Neural cell (in vitro differentiated cells): ENCODE measurements at regions not wholly inside any gene's neighbourhood (a gene's known extent, or its start where the extent isn't known, plus 50 kb on each side); places are given as distances from the start of the nearest gene placed in this dataset.

Experiments
- H2AFZ ChIP-seq: fragments of 200-600, 300-800 bp; sonication (generic), shearing (Covaris generic); 2 replicates; pipeline ENCODE4 v1.6.0; 2014; ENCODE audit warnings: low read depth, mild to moderate bottlenecking, antibody characterized with exemption, low read length, moderate library complexity
- H3F3A ChIP-seq: fragments of 200-600 bp; shearing (Covaris generic); 2 replicates; pipeline ENCODE4 v1.6.1; 2016; ENCODE audit warnings: mild to moderate bottlenecking, moderate library complexity, mixed read lengths, antibody characterized with exemption, low read length; ENCODE audit not compliant: insufficient read depth, poor library complexity, severe bottlenecking
- H3K27ac ChIP-seq: fragments of 200-600, 300-800 bp; sonication (generic), shearing (Covaris generic); 2 replicates; pipeline ENCODE4 v1.5.1; 2014; ENCODE audit warnings: mild to moderate bottlenecking, low read length, moderate library complexity
- H3K27me3 ChIP-seq: fragments of 300-800, 200-600 bp; sonication (generic), shearing (Covaris generic); 2 replicates; pipeline ENCODE4 v1.6.0; 2014; ENCODE audit warnings: mild to moderate bottlenecking, low read depth, low read length, moderate library complexity; ENCODE audit not compliant: insufficient read depth
- H3K36me3 ChIP-seq: fragments of 300-800, 200-600 bp; sonication (generic), shearing (Covaris generic); 2 replicates; pipeline ENCODE4 v1.5.1; 2014; ENCODE audit warnings: mild to moderate bottlenecking, antibody characterized with exemption, low read length, moderate library complexity; ENCODE audit not compliant: insufficient read depth
- H3K4me2 ChIP-seq: fragments of 300-800, 200-600 bp; sonication (generic), shearing (Covaris generic); 2 replicates; pipeline ENCODE4 v1.6.0; 2014; ENCODE audit warnings: mild to moderate bottlenecking, low read length
- H3K4me3 ChIP-seq: fragments of 300-800, 200-600 bp; sonication (generic), shearing (Covaris generic); 2 replicates; pipeline ENCODE4 v1.5.1; 2014; ENCODE audit warnings: mild to moderate bottlenecking, low read length, moderate library complexity
- H3K79me2 ChIP-seq: fragments of 200-600 bp; shearing (Covaris generic); replicated peaks from 2 replicates; pipeline ENCODE4 v1.6.0; 2014; ENCODE audit warnings: mild to moderate bottlenecking, low read length, moderate library complexity; ENCODE audit not compliant: insufficient read depth
- H3K9ac ChIP-seq: fragments of 300-800, 200-600 bp; sonication (generic), shearing (Covaris generic); 2 replicates; pipeline ENCODE4 v1.6.1; 2016; ENCODE audit warnings: mild to moderate bottlenecking, low read length, mixed read lengths
- H3K9me2 ChIP-seq: fragments of 200-600 bp; shearing (Covaris generic); 2 replicates; pipeline ENCODE4 v1.6.1; 2016; ENCODE audit warnings: mild to moderate bottlenecking, low read length, mixed read lengths; ENCODE audit not compliant: insufficient read depth
- H3K9me3 ChIP-seq: fragments of 200-600, 300-800 bp; sonication (generic), shearing (Covaris generic); 2 replicates; pipeline ENCODE4 v1.6.1; 2016; ENCODE audit warnings: mild to moderate bottlenecking, mixed run types, low read length, moderate library complexity, mixed read lengths
- H4K20me1 ChIP-seq: fragments of 200-600 bp; shearing (Covaris generic); 2 replicates; pipeline ENCODE4 v1.6.1; 2016; ENCODE audit warnings: mild to moderate bottlenecking, mixed run types; ENCODE audit not compliant: insufficient read depth
- EP300 ChIP-seq: fragments of 450-650 bp; conservative IDR thresholded peaks from 2 replicates; pipeline ENCODE4 v1.6.1; 2014; ENCODE audit warnings: antibody characterized with exemption, mild to moderate bottlenecking, moderate library complexity; ENCODE audit not compliant: poor library complexity, severe bottlenecking
- EZH2 ChIP-seq: fragments of 200-600, 300-800 bp; shearing (Covaris generic), sonication (generic); IDR thresholded peaks from 2 replicates; pipeline ENCODE4 v1.6.1; 2014; ENCODE audit warnings: antibody characterized with exemption, low read length, borderline replicate concordance, mild to moderate bottlenecking; ENCODE audit not compliant: insufficient read depth, poor library complexity, severe bottlenecking
- MXI1 ChIP-seq: fragments of 450-650 bp; conservative IDR thresholded peaks from 2 replicates; pipeline ENCODE4 v1.6.1; 2014; ENCODE audit warnings: antibody characterized with exemption, mild to moderate bottlenecking; ENCODE audit not compliant: poor library complexity, severe bottlenecking
- POLR2AphosphoS5 ChIP-seq: IDR thresholded peaks from 2 replicates; pipeline ENCODE4 v1.6.1; 2012
- RAD21 ChIP-seq: fragments of 450-650 bp; conservative IDR thresholded peaks from 2 replicates; pipeline ENCODE4 v1.6.1; 2014; ENCODE audit warnings: antibody characterized with exemption, mild to moderate bottlenecking, moderate library complexity
- SMC3 ChIP-seq: fragments of 450-650 bp; conservative IDR thresholded peaks from 2 replicates; pipeline ENCODE4 v1.6.1; 2014; ENCODE audit warnings: antibody characterized with exemption, mild to moderate bottlenecking, moderate library complexity; ENCODE audit not compliant: poor library complexity
- TAF1 ChIP-seq: IDR thresholded peaks from 2 replicates; pipeline ENCODE4 v1.6.1; 2012; ENCODE audit warnings: low read depth
- TF ChIP-seq, protein P1 (sequence below): IDR thresholded peaks from 2 replicates; pipeline ENCODE4 v1.6.1; 2012; ENCODE audit warnings: borderline replicate concordance
- TF ChIP-seq, protein P2 (sequence below): fragments of 450-650 bp; IDR thresholded peaks from 2 replicates; pipeline ENCODE4 v1.5.1; 2014; ENCODE audit warnings: antibody characterized with exemption, mild to moderate bottlenecking, moderate library complexity; ENCODE audit not compliant: poor library complexity, severe bottlenecking

DNA sequence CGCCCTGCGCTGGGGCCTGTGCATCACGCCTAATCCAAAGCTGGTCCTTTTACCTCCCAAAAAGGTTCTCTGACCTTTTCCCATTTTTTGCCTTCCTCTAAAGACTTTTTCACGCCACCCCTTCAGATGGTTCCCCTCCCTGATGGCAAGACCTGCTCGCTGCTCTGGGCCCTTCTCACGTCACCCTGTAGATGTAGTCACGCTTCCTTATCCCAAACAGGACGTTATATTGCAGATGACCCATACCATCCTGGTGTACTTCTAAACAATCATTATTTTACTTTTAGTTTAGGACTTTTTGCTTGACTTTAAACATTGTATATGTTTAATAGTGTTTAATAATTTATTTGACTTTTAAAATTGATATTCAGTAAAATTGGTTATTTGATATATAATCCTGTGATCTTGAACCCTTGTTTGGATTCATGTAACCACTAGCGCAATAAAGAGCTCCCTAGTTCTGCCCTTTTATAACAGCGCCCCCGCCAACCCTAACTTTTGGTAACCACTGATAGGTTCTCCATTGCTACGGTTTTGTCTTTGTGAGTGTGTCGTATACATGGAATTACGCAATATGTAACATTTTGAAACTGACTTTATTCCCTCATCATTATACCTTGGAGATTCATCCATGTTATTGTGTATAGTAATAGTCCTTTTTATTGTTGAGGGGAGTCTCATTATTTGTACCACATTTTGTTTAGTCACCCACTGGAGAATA is 159.0 kb upstream of the CHRNA7 start:
- H3K4me3 ChIP-seq, result peak overlapping the region; percentile 77
- H2AFZ ChIP-seq, result peak overlapping the region; percentile 79
- no peaks in the 10 kb centered on the region for H3F3A ChIP-seq
- no peaks in the 10 kb centered on the region for H3K36me3 ChIP-seq
- peak overlapping the region; percentile 39 for H3K27ac ChIP-seq
- H3K4me2 ChIP-seq, result peak overlapping the region; percentile 71
- H3K9me2 ChIP-seq, result no peaks in the 10 kb centered on the region
- TF ChIP-seq MXI1 (no peak), TAF1 (no peak), EZH2 (no peak), SMC3 (no peak), EP300 (no peak), POLR2AphosphoS5 (no peak), RAD21 (no peak)
- TF ChIP-seq, protein P1, sequence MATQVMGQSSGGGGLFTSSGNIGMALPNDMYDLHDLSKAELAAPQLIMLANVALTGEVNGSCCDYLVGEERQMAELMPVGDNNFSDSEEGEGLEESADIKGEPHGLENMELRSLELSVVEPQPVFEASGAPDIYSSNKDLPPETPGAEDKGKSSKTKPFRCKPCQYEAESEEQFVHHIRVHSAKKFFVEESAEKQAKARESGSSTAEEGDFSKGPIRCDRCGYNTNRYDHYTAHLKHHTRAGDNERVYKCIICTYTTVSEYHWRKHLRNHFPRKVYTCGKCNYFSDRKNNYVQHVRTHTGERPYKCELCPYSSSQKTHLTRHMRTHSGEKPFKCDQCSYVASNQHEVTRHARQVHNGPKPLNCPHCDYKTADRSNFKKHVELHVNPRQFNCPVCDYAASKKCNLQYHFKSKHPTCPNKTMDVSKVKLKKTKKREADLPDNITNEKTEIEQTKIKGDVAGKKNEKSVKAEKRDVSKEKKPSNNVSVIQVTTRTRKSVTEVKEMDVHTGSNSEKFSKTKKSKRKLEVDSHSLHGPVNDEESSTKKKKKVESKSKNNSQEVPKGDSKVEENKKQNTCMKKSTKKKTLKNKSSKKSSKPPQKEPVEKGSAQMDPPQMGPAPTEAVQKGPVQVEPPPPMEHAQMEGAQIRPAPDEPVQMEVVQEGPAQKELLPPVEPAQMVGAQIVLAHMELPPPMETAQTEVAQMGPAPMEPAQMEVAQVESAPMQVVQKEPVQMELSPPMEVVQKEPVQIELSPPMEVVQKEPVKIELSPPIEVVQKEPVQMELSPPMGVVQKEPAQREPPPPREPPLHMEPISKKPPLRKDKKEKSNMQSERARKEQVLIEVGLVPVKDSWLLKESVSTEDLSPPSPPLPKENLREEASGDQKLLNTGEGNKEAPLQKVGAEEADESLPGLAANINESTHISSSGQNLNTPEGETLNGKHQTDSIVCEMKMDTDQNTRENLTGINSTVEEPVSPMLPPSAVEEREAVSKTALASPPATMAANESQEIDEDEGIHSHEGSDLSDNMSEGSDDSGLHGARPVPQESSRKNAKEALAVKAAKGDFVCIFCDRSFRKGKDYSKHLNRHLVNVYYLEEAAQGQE, result no peak
- TF ChIP-seq, protein P2, sequence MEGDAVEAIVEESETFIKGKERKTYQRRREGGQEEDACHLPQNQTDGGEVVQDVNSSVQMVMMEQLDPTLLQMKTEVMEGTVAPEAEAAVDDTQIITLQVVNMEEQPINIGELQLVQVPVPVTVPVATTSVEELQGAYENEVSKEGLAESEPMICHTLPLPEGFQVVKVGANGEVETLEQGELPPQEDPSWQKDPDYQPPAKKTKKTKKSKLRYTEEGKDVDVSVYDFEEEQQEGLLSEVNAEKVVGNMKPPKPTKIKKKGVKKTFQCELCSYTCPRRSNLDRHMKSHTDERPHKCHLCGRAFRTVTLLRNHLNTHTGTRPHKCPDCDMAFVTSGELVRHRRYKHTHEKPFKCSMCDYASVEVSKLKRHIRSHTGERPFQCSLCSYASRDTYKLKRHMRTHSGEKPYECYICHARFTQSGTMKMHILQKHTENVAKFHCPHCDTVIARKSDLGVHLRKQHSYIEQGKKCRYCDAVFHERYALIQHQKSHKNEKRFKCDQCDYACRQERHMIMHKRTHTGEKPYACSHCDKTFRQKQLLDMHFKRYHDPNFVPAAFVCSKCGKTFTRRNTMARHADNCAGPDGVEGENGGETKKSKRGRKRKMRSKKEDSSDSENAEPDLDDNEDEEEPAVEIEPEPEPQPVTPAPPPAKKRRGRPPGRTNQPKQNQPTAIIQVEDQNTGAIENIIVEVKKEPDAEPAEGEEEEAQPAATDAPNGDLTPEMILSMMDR, result no peak
- H3K9ac ChIP-seq, result peak overlapping the region; percentile 60
- H3K9me3 ChIP-seq, result no peaks in the 10 kb centered on the region
- no peaks in the 10 kb centered on the region for H3K79me2 ChIP-seq
- H3K27me3 ChIP-seq, result no peaks in the 10 kb centered on the region
- no peaks in the 10 kb centered on the region for H4K20me1 ChIP-seq

DNA sequence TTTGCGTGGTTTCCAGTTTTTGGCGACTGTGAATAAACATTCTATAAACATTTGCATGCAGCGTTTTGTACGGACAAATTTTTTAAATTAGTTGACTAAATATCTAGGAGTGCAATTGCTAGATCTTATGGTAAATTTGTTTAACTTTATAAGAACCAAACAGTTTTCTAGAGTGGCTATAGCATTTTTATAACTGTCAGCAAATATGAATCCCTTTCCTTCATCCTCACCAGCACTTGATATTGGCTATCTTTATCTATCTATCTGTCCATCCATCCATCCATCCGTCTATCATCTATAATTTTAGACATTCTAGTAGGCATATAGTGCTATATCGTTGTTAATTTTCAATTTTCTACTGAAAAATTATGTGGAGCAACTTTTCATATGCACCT is 158.4 kb upstream of the CHRNA7 start:
- Histone ChIP-seq H2AFZ (no peak overlapping the region), H3F3A (no peaks in the 10 kb centered on the region), H3K36me3 (no peaks in the 10 kb centered on the region), H4K20me1 (no peaks in the 10 kb centered on the region), H3K27me3 (no peaks in the 10 kb centered on the region), H3K79me2 (no peaks in the 10 kb centered on the region), H3K4me3 (no peak overlapping the region), H3K27ac (no peak overlapping the region), H3K9me2 (no peaks in the 10 kb centered on the region), H3K9me3 (no peaks in the 10 kb centered on the region), H3K9ac (no peak overlapping the region), H3K4me2 (no peak overlapping the region)
- TF ChIP-seq, protein P1, result no peak
- TF ChIP-seq SMC3 (no peak), RAD21 (no peak), POLR2AphosphoS5 (no peak), EP300 (no peak), EZH2 (no peak), MXI1 (no peak), TAF1 (no peak)
- TF ChIP-seq, protein P2, result no peak
